ENCODE measurements at regions not wholly inside any gene's neighbourhood (a gene's known extent, or its start where the extent isn't known, plus 50 kb on each side); places are given as distances from the start of the nearest gene placed in this dataset.

DNA sequence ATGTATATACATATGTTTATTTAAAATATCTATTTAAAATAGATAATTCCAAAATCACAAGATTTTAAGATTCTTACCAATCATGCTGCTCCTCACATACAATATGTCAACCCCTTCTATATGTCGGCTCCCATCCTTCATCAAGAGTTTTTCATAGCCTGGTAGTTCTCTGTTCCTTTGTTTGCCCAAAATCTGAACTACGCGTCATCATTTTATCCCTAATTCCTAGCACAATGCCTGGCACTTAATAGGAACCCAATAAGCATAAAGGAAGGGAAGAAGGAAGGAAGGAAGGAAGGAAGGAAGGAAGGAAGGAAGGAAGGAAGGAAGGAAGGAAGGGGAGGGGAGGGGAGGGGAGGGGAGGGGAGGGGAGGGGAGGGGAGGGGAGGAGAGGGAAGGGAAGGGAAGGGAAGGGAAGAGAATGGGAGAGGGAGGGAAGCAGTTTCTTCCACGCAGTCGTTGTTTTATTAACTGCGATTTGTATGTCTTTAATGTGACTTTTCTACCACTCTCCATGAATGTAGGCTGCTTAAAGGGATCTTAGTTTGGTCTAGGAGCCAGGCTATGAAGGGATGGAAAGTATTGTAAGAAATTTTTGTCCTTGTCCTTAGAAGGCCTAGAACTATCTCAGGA, 83.3 kb upstream of the PCGF5 start:
- TF ChIP-seq POLR2AphosphoS5 (IDR thresholded peaks at IDR 0.05; ENCODE audit: low read depth, low read length), result no peak
- TF ChIP-seq, protein P1, sequence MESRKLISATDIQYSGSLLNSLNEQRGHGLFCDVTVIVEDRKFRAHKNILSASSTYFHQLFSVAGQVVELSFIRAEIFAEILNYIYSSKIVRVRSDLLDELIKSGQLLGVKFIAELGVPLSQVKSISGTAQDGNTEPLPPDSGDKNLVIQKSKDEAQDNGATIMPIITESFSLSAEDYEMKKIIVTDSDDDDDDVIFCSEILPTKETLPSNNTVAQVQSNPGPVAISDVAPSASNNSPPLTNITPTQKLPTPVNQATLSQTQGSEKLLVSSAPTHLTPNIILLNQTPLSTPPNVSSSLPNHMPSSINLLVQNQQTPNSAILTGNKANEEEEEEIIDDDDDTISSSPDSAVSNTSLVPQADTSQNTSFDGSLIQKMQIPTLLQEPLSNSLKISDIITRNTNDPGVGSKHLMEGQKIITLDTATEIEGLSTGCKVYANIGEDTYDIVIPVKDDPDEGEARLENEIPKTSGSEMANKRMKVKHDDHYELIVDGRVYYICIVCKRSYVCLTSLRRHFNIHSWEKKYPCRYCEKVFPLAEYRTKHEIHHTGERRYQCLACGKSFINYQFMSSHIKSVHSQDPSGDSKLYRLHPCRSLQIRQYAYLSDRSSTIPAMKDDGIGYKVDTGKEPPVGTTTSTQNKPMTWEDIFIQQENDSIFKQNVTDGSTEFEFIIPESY (IDR thresholded peaks at IDR 0.05; ENCODE audit: borderline replicate concordance, low read depth), result no peak
- TF ChIP-seq, protein P2, sequence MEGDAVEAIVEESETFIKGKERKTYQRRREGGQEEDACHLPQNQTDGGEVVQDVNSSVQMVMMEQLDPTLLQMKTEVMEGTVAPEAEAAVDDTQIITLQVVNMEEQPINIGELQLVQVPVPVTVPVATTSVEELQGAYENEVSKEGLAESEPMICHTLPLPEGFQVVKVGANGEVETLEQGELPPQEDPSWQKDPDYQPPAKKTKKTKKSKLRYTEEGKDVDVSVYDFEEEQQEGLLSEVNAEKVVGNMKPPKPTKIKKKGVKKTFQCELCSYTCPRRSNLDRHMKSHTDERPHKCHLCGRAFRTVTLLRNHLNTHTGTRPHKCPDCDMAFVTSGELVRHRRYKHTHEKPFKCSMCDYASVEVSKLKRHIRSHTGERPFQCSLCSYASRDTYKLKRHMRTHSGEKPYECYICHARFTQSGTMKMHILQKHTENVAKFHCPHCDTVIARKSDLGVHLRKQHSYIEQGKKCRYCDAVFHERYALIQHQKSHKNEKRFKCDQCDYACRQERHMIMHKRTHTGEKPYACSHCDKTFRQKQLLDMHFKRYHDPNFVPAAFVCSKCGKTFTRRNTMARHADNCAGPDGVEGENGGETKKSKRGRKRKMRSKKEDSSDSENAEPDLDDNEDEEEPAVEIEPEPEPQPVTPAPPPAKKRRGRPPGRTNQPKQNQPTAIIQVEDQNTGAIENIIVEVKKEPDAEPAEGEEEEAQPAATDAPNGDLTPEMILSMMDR (IDR thresholded peaks at IDR 0.05), result no peak
- TF ChIP-seq RFX5 (IDR thresholded peaks at IDR 0.05; ENCODE audit: low read length), result no peak
- TF ChIP-seq RXRA (IDR thresholded peaks at IDR 0.05; ENCODE audit: borderline replicate concordance, low read depth), result no peak
- TF ChIP-seq NRF1 (IDR thresholded peaks at IDR 0.05; ENCODE audit: low read depth, low read length), result no peak

Data from SK-N-SH (cell line).